GM23338 (cell line): ENCODE measurements at regions not wholly inside any gene's neighbourhood (a gene's known extent, or its start where the extent isn't known, plus 50 kb on each side); places are given as distances from the start of the nearest gene placed in this dataset.

Source experiments
- ATAC-seq: fragments of 200-7000 bp; cut with Tn5 transposase; 3 replicates; pipeline ENCODE4 v1.9.1; 2020
- DNase-seq: peaks from one replicate; pipeline ENCODE4 v3.0.0-alpha.2; 2015; ENCODE audit warnings: low spot score
- H2AFZ ChIP-seq: fragments of 200-600 bp; sonication (generic); 2 replicates; pipeline ENCODE4 v1.8.0; 2016; ENCODE audit warnings: antibody characterized with exemption, mild to moderate bottlenecking, moderate library complexity
- H3F3A ChIP-seq: fragments of 200-600 bp; sonication (generic); replicated peaks from 2 replicates; pipeline ENCODE4 v1.8.0; 2017; ENCODE audit warnings: antibody characterized with exemption, mixed run types, low read depth
- H3K27ac ChIP-seq: fragments of 200-600 bp; sonication (generic); 2 replicates; pipeline ENCODE4 v1.6.1; 2016; ENCODE audit warnings: low read depth
- H3K27me3 ChIP-seq: fragments of 200-600 bp; sonication (generic); 2 replicates; pipeline ENCODE4 v1.8.0; 2016; ENCODE audit warnings: mild to moderate bottlenecking, mixed run types, moderate library complexity; ENCODE audit not compliant: insufficient read depth
- H3K36me3 ChIP-seq: fragments of 200-600 bp; sonication (generic); 2 replicates; pipeline ENCODE4 v1.8.0; 2016; ENCODE audit warnings: mild to moderate bottlenecking; ENCODE audit not compliant: insufficient read depth
- H3K4me1 ChIP-seq: fragments of 200-600 bp; sonication (generic); 2 replicates; pipeline ENCODE4 v1.8.0; 2016; ENCODE audit warnings: mild to moderate bottlenecking, moderate library complexity; ENCODE audit not compliant: insufficient read depth
- H3K4me2 ChIP-seq: fragments of 200-600 bp; sonication (generic); 2 replicates; pipeline ENCODE4 v1.7.1; 2017; ENCODE audit warnings: mixed run types
- H3K4me3 ChIP-seq: fragments of 200-600 bp; sonication (generic); 2 replicates; pipeline ENCODE4 v1.6.1; 2016; ENCODE audit warnings: mixed run types
- H3K79me2 ChIP-seq: fragments of 200-600 bp; sonication (generic); replicated peaks from 2 replicates; pipeline ENCODE4 v1.8.0; 2017; ENCODE audit warnings: mild to moderate bottlenecking; ENCODE audit not compliant: insufficient read depth
- H3K9me2 ChIP-seq: fragments of 200-600 bp; sonication (generic); 2 replicates; pipeline ENCODE4 v1.8.0; 2017; ENCODE audit not compliant: insufficient read depth
- H4K20me1 ChIP-seq: fragments of 200-600 bp; sonication (generic); replicated peaks from 2 replicates; pipeline ENCODE4 v1.8.0; 2017; ENCODE audit warnings: mild to moderate bottlenecking; ENCODE audit not compliant: insufficient read depth
- H3K27ac Mint-ChIP-seq: 2 replicates; pipeline ENCODE4 v1.8.0; 2020; ENCODE audit warnings: inconsistent platforms, mild to moderate bottlenecking, moderate library complexity, mixed read lengths
- H3K27me3 Mint-ChIP-seq: 3 replicates; pipeline ENCODE4 v1.8.0; 2022; ENCODE audit warnings: low read depth, mild to moderate bottlenecking, moderate library complexity, mixed read lengths, inconsistent platforms; ENCODE audit not compliant: insufficient read depth, poor library complexity
- H3K36me3 Mint-ChIP-seq: 3 replicates; pipeline ENCODE4 v1.8.0; 2021; ENCODE audit warnings: low read depth, mild to moderate bottlenecking, inconsistent platforms, moderate library complexity, mixed read lengths
- H3K4me1 Mint-ChIP-seq: 3 replicates; pipeline ENCODE4 v1.8.0; 2020; ENCODE audit warnings: mild to moderate bottlenecking, inconsistent platforms, mixed read lengths
- H3K4me3 Mint-ChIP-seq: 3 replicates; pipeline ENCODE4 v1.8.0; 2021; ENCODE audit warnings: moderate library complexity, mild to moderate bottlenecking, inconsistent platforms, mixed read lengths
- H3K9me3 Mint-ChIP-seq: 3 replicates; pipeline ENCODE4 v1.8.0; 2020; ENCODE audit warnings: moderate library complexity, mild to moderate bottlenecking, inconsistent platforms, mixed read lengths
- CREB1 ChIP-seq: fragments of 250-450 bp; sonication (Bioruptor Pico); IDR thresholded peaks from 2 replicates; pipeline ENCODE4 v1.5.0; 2020; ENCODE audit warnings: low read depth, mild to moderate bottlenecking, moderate library complexity
- EZH2 ChIP-seq: fragments of 200-600 bp; sonication (generic); IDR thresholded peaks from one replicate; pipeline ENCODE4 v1.8.0; 2017; ENCODE audit warnings: antibody characterized with exemption, mild to moderate bottlenecking, low read depth; ENCODE audit not compliant: unreplicated experiment
- EZH2phosphoT487 ChIP-seq: fragments of 200-600 bp; sonication (generic); IDR thresholded peaks from one replicate; pipeline ENCODE4 v1.8.1; 2018; ENCODE audit warnings: antibody characterized with exemption; ENCODE audit not compliant: unreplicated experiment
- JUNB ChIP-seq: IDR thresholded peaks from one replicate; pipeline ENCODE4 v1.6.1; 2016; ENCODE audit warnings: antibody characterized with exemption; ENCODE audit not compliant: unreplicated experiment
- NANOG ChIP-seq: IDR thresholded peaks from 2 replicates; pipeline ENCODE4 v1.6.1; 2016; ENCODE audit warnings: antibody characterized with exemption, borderline replicate concordance
- POLR2AphosphoS5 ChIP-seq: IDR thresholded peaks from 2 replicates; pipeline ENCODE4 v1.6.1; 2016; ENCODE audit warnings: antibody characterized with exemption, low read depth
- ZNF331 ChIP-seq: fragments of 250-450 bp; sonication (Bioruptor Pico); IDR thresholded peaks from 2 replicates; pipeline ENCODE4 v1.5.0; 2020; ENCODE audit warnings: low read depth, mild to moderate bottlenecking, moderate library complexity
- ZNF462 ChIP-seq: fragments of 250-450 bp; sonication (Bioruptor Pico); IDR thresholded peaks from 2 replicates; pipeline ENCODE4 v1.5.0; 2020; ENCODE audit warnings: mild to moderate bottlenecking, moderate library complexity
- TF ChIP-seq, protein P1 (sequence below): IDR thresholded peaks from 2 replicates; pipeline ENCODE4 v1.6.1; 2016; ENCODE audit warnings: antibody characterized with exemption

DNA sequence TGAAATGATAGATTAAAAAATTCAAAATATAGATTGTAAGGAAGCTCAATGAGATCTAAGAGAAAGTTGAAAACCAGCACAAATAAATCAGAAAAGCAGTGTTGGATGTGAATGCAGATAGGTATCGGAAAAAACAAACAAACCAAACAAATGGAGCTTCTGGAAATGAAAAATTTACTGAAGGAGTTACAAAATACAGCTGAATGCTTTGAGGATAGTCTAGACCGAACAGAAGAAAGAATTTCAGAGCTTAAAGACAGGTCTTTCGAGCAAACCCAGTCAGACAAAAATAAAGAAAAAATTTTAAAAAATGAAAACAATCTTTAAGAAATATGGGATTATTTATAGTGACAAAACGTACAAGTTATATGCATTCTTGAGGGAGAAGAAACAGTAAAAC is 146.7 kb downstream of the FAM83B start (continued):
- TF ChIP-seq ZNF462 (CRISPR knock-in tag): no peak
- TF ChIP-seq EZH2: no peak
- no peak for TF ChIP-seq NANOG
- TF ChIP-seq JUNB: no peak
- no peak for TF ChIP-seq POLR2AphosphoS5
- TF ChIP-seq EZH2phosphoT487: no peak

DNA sequence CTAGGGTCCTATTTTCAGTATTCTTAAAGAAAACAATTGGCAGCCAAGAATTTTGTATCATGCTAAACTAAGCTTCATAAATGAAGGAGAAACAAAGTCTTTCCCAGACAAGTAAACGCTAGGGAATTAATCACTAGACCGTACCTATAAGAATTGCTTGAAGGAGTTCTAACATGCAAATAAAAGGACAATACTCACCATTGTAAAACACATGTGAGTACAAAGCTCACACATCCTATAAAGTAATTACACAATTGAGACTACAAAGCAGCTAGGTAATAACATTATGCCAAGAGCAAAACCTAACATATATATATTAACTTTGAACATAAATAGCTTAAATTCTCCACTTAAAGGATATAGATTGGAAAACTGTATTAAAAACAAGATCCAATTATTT is 147.4 kb downstream of the FAM83B start:
- H3K9me2 ChIP-seq: no peaks in the 10 kb centered on the region
- no peaks in the 10 kb centered on the region for H3K4me1 Mint-ChIP-seq
- H4K20me1 ChIP-seq: no peaks in the 10 kb centered on the region
- H3K27ac Mint-ChIP-seq: no peak overlapping the region
- H3K4me3 Mint-ChIP-seq: no peak overlapping the region
- DNase-seq: no peak
- no peak overlapping the region for H2AFZ ChIP-seq
- no peaks in the 10 kb centered on the region for H3F3A ChIP-seq
- peaks cover 4% of the 10 kb centered on the region for H3K27me3 Mint-ChIP-seq
- H3K36me3 Mint-ChIP-seq: no peaks in the 10 kb centered on the region
- peaks cover 3% of the 10 kb centered on the region; the same call in 1 of the 3 replicates for H3K9me3 Mint-ChIP-seq
- no peak overlapping the region for H3K27ac ChIP-seq
- ATAC-seq: no peak
- H3K27me3 ChIP-seq: no peaks in the 10 kb centered on the region
- no peaks in the 10 kb centered on the region for H3K79me2 ChIP-seq
- no peak overlapping the region for H3K4me2 ChIP-seq
- H3K4me3 ChIP-seq: no peak overlapping the region
- H3K36me3 ChIP-seq: no peaks in the 10 kb centered on the region
- no peaks in the 10 kb centered on the region for H3K4me1 ChIP-seq
- TF ChIP-seq CREB1 (no peak), ZNF331 (CRISPR knock-in tag) (no peak), ZNF462 (CRISPR knock-in tag) (no peak), JUNB (no peak), POLR2AphosphoS5 (no peak)
- TF ChIP-seq, protein P1, sequence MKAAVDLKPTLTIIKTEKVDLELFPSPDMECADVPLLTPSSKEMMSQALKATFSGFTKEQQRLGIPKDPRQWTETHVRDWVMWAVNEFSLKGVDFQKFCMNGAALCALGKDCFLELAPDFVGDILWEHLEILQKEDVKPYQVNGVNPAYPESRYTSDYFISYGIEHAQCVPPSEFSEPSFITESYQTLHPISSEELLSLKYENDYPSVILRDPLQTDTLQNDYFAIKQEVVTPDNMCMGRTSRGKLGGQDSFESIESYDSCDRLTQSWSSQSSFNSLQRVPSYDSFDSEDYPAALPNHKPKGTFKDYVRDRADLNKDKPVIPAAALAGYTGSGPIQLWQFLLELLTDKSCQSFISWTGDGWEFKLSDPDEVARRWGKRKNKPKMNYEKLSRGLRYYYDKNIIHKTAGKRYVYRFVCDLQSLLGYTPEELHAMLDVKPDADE: no peak
